KBM-7 (cell line): ENCODE measurements at regions not wholly inside any gene's neighbourhood (a gene's known extent, or its start where the extent isn't known, plus 50 kb on each side); places are given as distances from the start of the nearest gene placed in this dataset.

ENCODE experiments used
- DNase-seq: peaks from one replicate; pipeline ENCODE4 v3.0.0-alpha.2; 2015
- in situ Hi-C: fragments of 300-500 bp; cut with MboI; formaldehyde crosslinking; loops from 2 replicates; pipeline ENCODE4 v1.14.3; 2020; ENCODE audit warnings: low sequenced_read_pairs, low pct_unique_long_range_greater_than_20kb, mixed read lengths

GRCh38 chr7:109213081-109213480, 643.4 kb downstream of the DNAJB9 start:
- no peak for DNase-seq
- in situ Hi-C loops, result no loop called here

GRCh38 chr7:109215341-109215740, 645.7 kb downstream of the DNAJB9 start:
- in situ Hi-C loops, result no loop called here

GRCh38 chr7:109224100-109224499, 654.4 kb downstream of the DNAJB9 start:
- no peak for DNase-seq
- in situ Hi-C loops, result no loop called here

More at GRCh38 chr7:109215341-109215740, 645.7 kb downstream of the DNAJB9 start:
- no peak for DNase-seq

- DNase-seq, result no peak
These were observed 657.0 kb downstream of the DNAJB9 start for GRCh38 chr7:109226699-109227098.

GRCh38 chr7:109235316-109235715, 665.6 kb downstream of the DNAJB9 start:
- in situ Hi-C loops, result no loop called here
- no peak for DNase-seq

More at GRCh38 chr7:109226699-109227098, 657.0 kb downstream of the DNAJB9 start:
- in situ Hi-C loops, result no loop called here

GRCh38 chr7:109246330-109247077, 676.8 kb downstream of the DNAJB9 start:
- in situ Hi-C loops, result no loop called here
- no peak for DNase-seq

- DNase-seq, result no peak
- in situ Hi-C loops, result no loop called here
These were observed 687.3 kb downstream of the DNAJB9 start for GRCh38 chr7:109256762-109257560.

- in situ Hi-C loops, result no loop called here
- DNase-seq, result no peak
These were observed 689.5 kb downstream of the DNAJB9 start for GRCh38 chr7:109259151-109259550.

- in situ Hi-C loops, result no loop called here
- no peak for DNase-seq
These were observed 692.1 kb downstream of the DNAJB9 start for GRCh38 chr7:109261781-109262180.

GRCh38 chr7:109266610-109267009, 696.9 kb downstream of the DNAJB9 start:
- in situ Hi-C loops, result no loop called here
- DNase-seq, result no peak

- no peak for DNase-seq
- in situ Hi-C loops, result no loop called here
These were observed 706.7 kb downstream of the DNAJB9 start for GRCh38 chr7:109276348-109276747.

GRCh38 chr7:109282726-109283125, 713.1 kb downstream of the DNAJB9 start:
- no peak for DNase-seq
- in situ Hi-C loops, result no loop called here

GRCh38 chr7:109284943-109285342, 715.3 kb downstream of the DNAJB9 start:
- no peak for DNase-seq
- in situ Hi-C loops, result no loop called here

- in situ Hi-C loops, result no loop called here
These were observed 725.5 kb downstream of the DNAJB9 start for GRCh38 chr7:109295158-109295557.

GRCh38 chr7:109308816-109309215, 739.1 kb downstream of the DNAJB9 start:
- in situ Hi-C loops, result no loop called here

More at GRCh38 chr7:109295158-109295557, 725.5 kb downstream of the DNAJB9 start:
- no peak for DNase-seq

GRCh38 chr7:109309790-109310189, 740.1 kb downstream of the DNAJB9 start:
- in situ Hi-C loops, result no loop called here
- no peak for DNase-seq

More at GRCh38 chr7:109308816-109309215, 739.1 kb downstream of the DNAJB9 start:
- DNase-seq, result no peak

- in situ Hi-C loops, result no loop called here
- no peak for DNase-seq
These were observed 748.5 kb downstream of the DNAJB9 start for GRCh38 chr7:109318136-109318535.

- DNase-seq, result peak; percentile 12
- in situ Hi-C loops, result no loop called here
These were observed 753.2 kb downstream of the DNAJB9 start for GRCh38 chr7:109322833-109323232.

- in situ Hi-C loops, result no loop called here
- no peak for DNase-seq
These were observed 761.7 kb downstream of the DNAJB9 start for GRCh38 chr7:109331423-109331822.

- in situ Hi-C loops, result no loop called here
- DNase-seq, result no peak
These were observed 766.3 kb downstream of the DNAJB9 start for GRCh38 chr7:109335951-109336350.
